ENCODE measurements at regions not wholly inside any gene's neighbourhood (a gene's known extent, or its start where the extent isn't known, plus 50 kb on each side); places are given as distances from the start of the nearest gene placed in this dataset.

GRCh38 chr12:75955251-75955650, 76.3 kb downstream of the PHLDA1 start:
- no peak for TF ChIP-seq POLR2A (IDR thresholded peaks at IDR 0.05)
- no peak for TF ChIP-seq CTCF (IDR thresholded peaks at IDR 0.05)
- TF ChIP-seq POLR2AphosphoS5 (IDR thresholded peaks at IDR 0.05), result no peak

Data from breast epithelium (tissue), 3 donors.